ENCODE measurements at regions not wholly inside any gene's neighbourhood (a gene's known extent, or its start where the extent isn't known, plus 50 kb on each side); places are given as distances from the start of the nearest gene placed in this dataset.
"Not testable (repeated sequence)": the region's sequence is repeated elsewhere in the genome, so short reads cannot be mapped to it uniquely, and the experiment has no call there.

- not testable (repeated sequence) for DNase-seq (ENCODE audit: low spot score)
These were observed 64.4 kb downstream of the KLRB1 start for GRCh38 chr12:9543341-9543740.

GRCh38 chr12:9542827-9543226, 64.9 kb downstream of the KLRB1 start:
- not testable (repeated sequence) for DNase-seq (ENCODE audit: low spot score)

- not testable (repeated sequence) for DNase-seq (ENCODE audit: low spot score)
These were observed 91.8 kb downstream of the KLRB1 start for GRCh38 chr12:9515925-9516324.

- not testable (repeated sequence) for DNase-seq (ENCODE audit: low spot score)
These were observed 95.0 kb downstream of the KLRB1 start for GRCh38 chr12:9512695-9513094.

GRCh38 chr12:9510392-9511011, 97.2 kb downstream of the KLRB1 start:
- DNase-seq (ENCODE audit: low spot score) = not testable (repeated sequence)

- DNase-seq (ENCODE audit: low spot score) = peak; percentile 34
These were observed 98.1 kb downstream of the KLRB1 start for GRCh38 chr12:9509464-9510161.

GRCh38 chr12:9506746-9507145, 101.0 kb downstream of the KLRB1 start:
- no peak for DNase-seq (ENCODE audit: low spot score)

GRCh38 chr12:9503384-9503783, 104.3 kb downstream of the KLRB1 start:
- DNase-seq (ENCODE audit: low spot score) = not testable (repeated sequence)

- not testable (repeated sequence) for DNase-seq (ENCODE audit: low spot score)
These were observed 104.9 kb downstream of the KLRB1 start for GRCh38 chr12:9502845-9503244.

- not testable (repeated sequence) for DNase-seq (ENCODE audit: low spot score)
These were observed 114.4 kb downstream of the KLRB1 start for GRCh38 chr12:9493325-9493724.

GRCh38 chr12:9481289-9481688, 126.4 kb downstream of the KLRB1 start:
- DNase-seq (ENCODE audit: low spot score) = not testable (repeated sequence)

- not testable (repeated sequence) for DNase-seq (ENCODE audit: low spot score)
These were observed 133.5 kb downstream of the KLRB1 start for GRCh38 chr12:9474197-9474596.

- not testable (repeated sequence) for DNase-seq (ENCODE audit: low spot score)
These were observed 134.1 kb downstream of the KLRB1 start for GRCh38 chr12:9473638-9474037.

GRCh38 chr12:9471501-9471900, 136.2 kb downstream of the KLRB1 start:
- not testable (repeated sequence) for DNase-seq (ENCODE audit: low spot score)

- not testable (repeated sequence) for DNase-seq (ENCODE audit: low spot score)
These were observed 137.3 kb downstream of the KLRB1 start for GRCh38 chr12:9470367-9470766.

- not testable (repeated sequence) for DNase-seq (ENCODE audit: low spot score)
These were observed 137.8 kb downstream of the KLRB1 start for GRCh38 chr12:9469956-9470355.

- not testable (repeated sequence) for DNase-seq (ENCODE audit: low spot score)
These were observed 138.3 kb downstream of the KLRB1 start for GRCh38 chr12:9469463-9469862.

- peak; percentile 24 for DNase-seq (ENCODE audit: low spot score)
These were observed 138.7 kb downstream of the KLRB1 start for GRCh38 chr12:9468998-9469397.

GRCh38 chr12:9468144-9468543, 139.6 kb downstream of the KLRB1 start:
- not testable (repeated sequence) for DNase-seq (ENCODE audit: low spot score)

- DNase-seq (ENCODE audit: low spot score) = no peak
These were observed 143.3 kb downstream of the KLRB1 start for GRCh38 chr12:9464408-9464807.

GRCh38 chr12:9455516-9455915, 152.2 kb downstream of the KLRB1 start:
- DNase-seq (ENCODE audit: low spot score) = peak; percentile 82

- DNase-seq (ENCODE audit: low spot score) = not testable (repeated sequence)
These were observed 153.7 kb downstream of the KLRB1 start for GRCh38 chr12:9454021-9454420.

GRCh38 chr12:9450127-9450567, 157.6 kb downstream of the KLRB1 start:
- not testable (repeated sequence) for DNase-seq (ENCODE audit: low spot score)
